ENCODE measurements at regions not wholly inside any gene's neighbourhood (a gene's known extent, or its start where the extent isn't known, plus 50 kb on each side); places are given as distances from the start of the nearest gene placed in this dataset.

DNA sequence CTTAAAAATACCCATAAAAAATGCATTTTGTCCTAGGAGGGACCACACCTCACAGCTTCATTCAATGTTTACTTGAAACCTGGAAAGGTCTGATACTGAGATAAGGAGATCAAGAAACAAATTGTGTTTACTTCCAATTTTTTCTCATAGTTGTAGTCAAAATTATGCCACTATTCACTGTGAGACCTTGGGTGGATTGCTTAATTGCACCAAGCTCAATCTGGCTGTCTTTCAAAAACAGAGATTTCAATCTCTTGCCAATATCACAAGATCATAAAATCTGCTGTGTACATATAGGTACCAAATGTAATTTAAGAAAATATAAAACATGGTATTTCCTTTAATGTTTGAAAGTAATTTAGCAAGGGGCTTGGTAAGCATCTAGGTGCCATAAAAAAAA lies 186.4 kb upstream of the THBS1 start:
- TF ChIP-seq, protein P1, sequence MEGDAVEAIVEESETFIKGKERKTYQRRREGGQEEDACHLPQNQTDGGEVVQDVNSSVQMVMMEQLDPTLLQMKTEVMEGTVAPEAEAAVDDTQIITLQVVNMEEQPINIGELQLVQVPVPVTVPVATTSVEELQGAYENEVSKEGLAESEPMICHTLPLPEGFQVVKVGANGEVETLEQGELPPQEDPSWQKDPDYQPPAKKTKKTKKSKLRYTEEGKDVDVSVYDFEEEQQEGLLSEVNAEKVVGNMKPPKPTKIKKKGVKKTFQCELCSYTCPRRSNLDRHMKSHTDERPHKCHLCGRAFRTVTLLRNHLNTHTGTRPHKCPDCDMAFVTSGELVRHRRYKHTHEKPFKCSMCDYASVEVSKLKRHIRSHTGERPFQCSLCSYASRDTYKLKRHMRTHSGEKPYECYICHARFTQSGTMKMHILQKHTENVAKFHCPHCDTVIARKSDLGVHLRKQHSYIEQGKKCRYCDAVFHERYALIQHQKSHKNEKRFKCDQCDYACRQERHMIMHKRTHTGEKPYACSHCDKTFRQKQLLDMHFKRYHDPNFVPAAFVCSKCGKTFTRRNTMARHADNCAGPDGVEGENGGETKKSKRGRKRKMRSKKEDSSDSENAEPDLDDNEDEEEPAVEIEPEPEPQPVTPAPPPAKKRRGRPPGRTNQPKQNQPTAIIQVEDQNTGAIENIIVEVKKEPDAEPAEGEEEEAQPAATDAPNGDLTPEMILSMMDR (IDR thresholded peaks at IDR 0.05; ENCODE audit: extremely low read depth in 1 of 2, insufficient read depth in 1 of 2, low read depth in 1 of 2, low read length in 2 of 2), result no peak
- TF ChIP-seq EZH2 (IDR thresholded peaks at IDR 0.05; ENCODE audit: borderline replicate concordance, low read depth, low read length, severe bottlenecking) (no peak), POLR2A (IDR thresholded peaks at IDR 0.05; ENCODE audit: low read depth, low read length) (no peak), POLR2AphosphoS5 (IDR thresholded peaks at IDR 0.05; ENCODE audit: insufficient read depth, low read depth, low read length) (no peak), JUN (IDR thresholded peaks at IDR 0.05; ENCODE audit: borderline replicate concordance, insufficient read depth, insufficient read length, low read depth) (no peak), FOS (IDR thresholded peaks at IDR 0.05; ENCODE audit: borderline replicate concordance, insufficient read depth, low read length) (no peak), MAX (IDR thresholded peaks at IDR 0.05; ENCODE audit: insufficient read depth, insufficient read length) (no peak), GATA2 (IDR thresholded peaks at IDR 0.05; ENCODE audit: insufficient read depth, insufficient read length, low read depth, low read length) (no peak), MYC (IDR thresholded peaks at IDR 0.05; ENCODE audit: low read depth, low read length) (no peak)

Data from endothelial cell of umbilical vein (primary cell).